ENCODE measurements at regions not wholly inside any gene's neighbourhood (a gene's known extent, or its start where the extent isn't known, plus 50 kb on each side); places are given as distances from the start of the nearest gene placed in this dataset.
"Not testable (repeated sequence)": the region's sequence is repeated elsewhere in the genome, so short reads cannot be mapped to it uniquely, and the experiment has no call there.

- DNase-seq (ENCODE audit: low spot score), result no peak
Measured at GRCh38 chr4:57234252-57234775, 124.1 kb upstream of the IGFBP7 start.

GRCh38 chr4:57233386-57233785, 123.2 kb upstream of the IGFBP7 start:
- DNase-seq (ENCODE audit: low spot score), result no peak

- DNase-seq (ENCODE audit: low spot score), result no peak
Measured at GRCh38 chr4:57231781-57232180, 121.6 kb upstream of the IGFBP7 start.

- DNase-seq (ENCODE audit: low spot score), result no peak
Measured at GRCh38 chr4:57220734-57221133, 110.5 kb upstream of the IGFBP7 start.

- DNase-seq (ENCODE audit: low spot score), result no peak
Measured at GRCh38 chr4:57220172-57220571, 110.0 kb upstream of the IGFBP7 start.

- no peak for DNase-seq (ENCODE audit: low spot score)
Measured at GRCh38 chr4:57219431-57219830, 109.2 kb upstream of the IGFBP7 start.

- no peak for DNase-seq (ENCODE audit: low spot score)
Measured at GRCh38 chr4:57214654-57215411, 104.6 kb upstream of the IGFBP7 start.

- DNase-seq (ENCODE audit: low spot score), result no peak
Measured at GRCh38 chr4:57211131-57211530, 100.9 kb upstream of the IGFBP7 start.

- DNase-seq (ENCODE audit: low spot score), result no peak
Measured at GRCh38 chr4:57206172-57206571, 96.0 kb upstream of the IGFBP7 start.

GRCh38 chr4:57205580-57205979, 95.4 kb upstream of the IGFBP7 start:
- DNase-seq (ENCODE audit: low spot score), result no peak

GRCh38 chr4:57200799-57201327, 90.7 kb upstream of the IGFBP7 start:
- DNase-seq (ENCODE audit: low spot score), result no peak

- DNase-seq (ENCODE audit: low spot score), result no peak
Measured at GRCh38 chr4:57199267-57199666, 89.1 kb upstream of the IGFBP7 start.

- no peak for DNase-seq (ENCODE audit: low spot score)
Measured at GRCh38 chr4:57195622-57196021, 85.4 kb upstream of the IGFBP7 start.

GRCh38 chr4:57194068-57194611, 84.0 kb upstream of the IGFBP7 start:
- no peak for DNase-seq (ENCODE audit: low spot score)

- no peak for DNase-seq (ENCODE audit: low spot score)
Measured at GRCh38 chr4:57193209-57193810, 83.1 kb upstream of the IGFBP7 start.

GRCh38 chr4:57191523-57192034, 81.4 kb upstream of the IGFBP7 start:
- DNase-seq (ENCODE audit: low spot score), result no peak

- peak; percentile 24 for DNase-seq (ENCODE audit: low spot score)
Measured at GRCh38 chr4:57190601-57191481, 80.7 kb upstream of the IGFBP7 start.

- no peak for DNase-seq (ENCODE audit: low spot score)
Measured at GRCh38 chr4:57187246-57187645, 77.1 kb upstream of the IGFBP7 start.

- DNase-seq (ENCODE audit: low spot score), result no peak
Measured at GRCh38 chr4:57184378-57185029, 74.3 kb upstream of the IGFBP7 start.

GRCh38 chr4:57182132-57182874, 72.1 kb upstream of the IGFBP7 start:
- no peak for DNase-seq (ENCODE audit: low spot score)

GRCh38 chr4:57173136-57173535, 63.0 kb upstream of the IGFBP7 start:
- DNase-seq (ENCODE audit: low spot score), result not testable (repeated sequence)

Measured in activated CD4-positive, alpha-beta T cell treated with anti-CD3 and anti-CD28 coated beads, Interleukin-2, Interleukin-4, amounts not matched to agents 100 ng/mL and 50 ng/mL, durations not matched to agents 16 hours and 8 hours (primary cell).